ENCODE measurements at regions not wholly inside any gene's neighbourhood (a gene's known extent, or its start where the extent isn't known, plus 50 kb on each side); places are given as distances from the start of the nearest gene placed in this dataset.

- intact Hi-C loops (cut with micrococcal nuclease): no loop called here
- H3K79me2 ChIP-seq (ENCODE audit: control insufficient read depth, insufficient read depth, low read length): no peaks in the 10 kb centered on the region
- TF ChIP-seq CTCF (IDR thresholded peaks at IDR 0.05) (no peak), EZH2 (IDR thresholded peaks at IDR 0.05; ENCODE audit: borderline replicate concordance, insufficient read depth, low read depth, low read length, poor library complexity, severe bottlenecking) (no peak)
- H3K4me3 ChIP-seq (ENCODE audit: control extremely low read depth in 1 of 5, extremely low read depth in 1 of 5, insufficient read depth in 1 of 5, low read depth in 2 of 5, low read length in 4 of 5): no peak overlapping the region
- CTCF ChIA-PET: interaction anchor here (1.7 kb wide), 1 partner anchor 33 kb away, joined by 5 read pairs; no protein-coding TSS in a partner anchor
- peaks cover 0 to 13% (median 4%) of the 10 kb centered on the region in 3 donors for H3K9me3 ChIP-seq (ENCODE audit: control extremely low read depth in 1 of 3, control insufficient read depth in 2 of 3, insufficient read depth in 1 of 3, low read length in 2 of 3)
- no peak overlapping the region for H3K4me2 ChIP-seq (replicated peaks; ENCODE audit: low read depth, low read length, poor library complexity, severe bottlenecking)
- no CpG with 5 or more reads among the region's 1 CpG for WGBS (ENCODE audit: insufficient coverage)
- H3K4me1 ChIP-seq (ENCODE audit: control insufficient read depth in 2 of 2, insufficient read depth in 2 of 2, low read length in 2 of 2): no peaks in the 10 kb centered on the region
- no peak for ATAC-seq (ENCODE audit: low read depth)
- no peaks in the 10 kb centered on the region for H3K4me1 Mint-ChIP-seq
- H2AFZ ChIP-seq (ENCODE audit: insufficient read depth, low read depth, low read length, poor library complexity, severe bottlenecking): no peak overlapping the region
- no peak overlapping the region for H3K9ac ChIP-seq (ENCODE audit: low read length)
- H3K9me3 Mint-ChIP-seq (ENCODE audit: insufficient read depth): peaks cover 13% of the 10 kb centered on the region
- POLR2A ChIA-PET: no interaction called here
- H3K27me3 Mint-ChIP-seq: peaks cover 3% of the 10 kb centered on the region
- no peaks in the 10 kb centered on the region for H3K36me3 ChIP-seq (replicated peaks in 1 of 2; ENCODE audit: control extremely low read depth in 1 of 2, control insufficient read depth in 1 of 2, extremely low read depth in 1 of 2, insufficient read depth in 2 of 2, low read length in 1 of 2)
- no peaks in the 10 kb centered on the region for H3K27me3 ChIP-seq (replicated peaks in 1 of 4; ENCODE audit: control extremely low read depth in 1 of 4, control insufficient read depth in 3 of 4, insufficient read depth in 4 of 4, low read length in 3 of 4)
- no peaks in the 10 kb centered on the region for H4K20me1 ChIP-seq (ENCODE audit: control insufficient read depth, insufficient read depth, low read length, poor library complexity, severe bottlenecking)
- no peak overlapping the region for H3K27ac ChIP-seq (ENCODE audit: low read length in 2 of 2)
- H3K27ac Mint-ChIP-seq: no peak overlapping the region
- no peak overlapping the region for H3K4me3 Mint-ChIP-seq
- DNase-seq: no peak
Measured at GRCh38 chr2:196369967-196370366, 198.6 kb upstream of the STK17B start.

- Mint-ChIP-seq H3K4me3 (no peak overlapping the region), H3K9me3 (ENCODE audit: insufficient read depth) (peaks cover 13% of the 10 kb centered on the region), H3K27me3 (peaks cover 3% of the 10 kb centered on the region), H3K27ac (no peak overlapping the region), H3K4me1 (no peaks in the 10 kb centered on the region)
- Histone ChIP-seq H4K20me1 (ENCODE audit: control insufficient read depth, insufficient read depth, low read length, poor library complexity, severe bottlenecking) (no peaks in the 10 kb centered on the region), H3K4me1 (ENCODE audit: control insufficient read depth in 2 of 2, insufficient read depth in 2 of 2, low read length in 2 of 2) (no peaks in the 10 kb centered on the region), H3K79me2 (ENCODE audit: control insufficient read depth, insufficient read depth, low read length) (no peaks in the 10 kb centered on the region), H2AFZ (ENCODE audit: insufficient read depth, low read depth, low read length, poor library complexity, severe bottlenecking) (no peak overlapping the region), H3K36me3 (replicated peaks in 1 of 2; ENCODE audit: control extremely low read depth in 1 of 2, control insufficient read depth in 1 of 2, extremely low read depth in 1 of 2, insufficient read depth in 2 of 2, low read length in 1 of 2) (no peaks in the 10 kb centered on the region), H3K4me3 (ENCODE audit: control extremely low read depth in 1 of 5, extremely low read depth in 1 of 5, insufficient read depth in 1 of 5, low read depth in 2 of 5, low read length in 4 of 5) (no peak overlapping the region), H3K4me2 (replicated peaks; ENCODE audit: low read depth, low read length, poor library complexity, severe bottlenecking) (no peak overlapping the region), H3K9me3 (ENCODE audit: control extremely low read depth in 1 of 3, control insufficient read depth in 2 of 3, insufficient read depth in 1 of 3, low read length in 2 of 3) (peaks cover 0 to 13% (median 4%) of the 10 kb centered on the region in 3 donors), H3K27me3 (replicated peaks in 1 of 4; ENCODE audit: control extremely low read depth in 1 of 4, control insufficient read depth in 3 of 4, insufficient read depth in 4 of 4, low read length in 3 of 4) (no peaks in the 10 kb centered on the region), H3K27ac (ENCODE audit: low read length in 2 of 2) (no peak overlapping the region), H3K9ac (ENCODE audit: low read length) (no peak overlapping the region)
- no peak for DNase-seq
- ChIA-PET CTCF (interaction anchor here (1.7 kb wide), 1 partner anchor 33 kb away, joined by 5 read pairs; no protein-coding TSS in a partner anchor), POLR2A (no interaction called here)
- 100% methylated on average over 1 of the region's 1 CpG for WGBS (ENCODE audit: insufficient coverage)
- ATAC-seq (ENCODE audit: low read depth): no peak
- TF ChIP-seq EZH2 (IDR thresholded peaks at IDR 0.05; ENCODE audit: borderline replicate concordance, insufficient read depth, low read depth, low read length, poor library complexity, severe bottlenecking) (no peak), CTCF (IDR thresholded peaks at IDR 0.05) (no peak)
- intact Hi-C loops (cut with micrococcal nuclease): no loop called here
Measured at GRCh38 chr2:196370381-196370780, 199.0 kb upstream of the STK17B start.
